HL-60 (cell line): ENCODE measurements at regions not wholly inside any gene's neighbourhood (a gene's known extent, or its start where the extent isn't known, plus 50 kb on each side); places are given as distances from the start of the nearest gene placed in this dataset.

Experiments
- DNase-seq, 2 experiments: peaks; one replicate each; pipeline ENCODE4 v3.0.0-alpha.2; 2010 to 2020; ENCODE audit warnings: low read depth in 1 of 2, low spot score in 1 of 2
- H3K27ac ChIP-seq: fragments of 250-450 bp; sonication (Bioruptor Pico); replicated peaks from 2 replicates; pipeline ENCODE4 v1.5.1; 2020; ENCODE audit warnings: mild to moderate bottlenecking, moderate library complexity
- H3K27me3 ChIP-seq: fragments of 250-450 bp; sonication (Bioruptor Pico); 2 replicates; pipeline ENCODE4 v1.5.1; 2021; ENCODE audit warnings: mild to moderate bottlenecking, moderate library complexity; ENCODE audit not compliant: insufficient read depth, poor library complexity, severe bottlenecking
- H3K4me3 ChIP-seq: replicated peaks from 2 replicates; pipeline ENCODE4 v1.5.1; 2011; ENCODE audit warnings: mild to moderate bottlenecking, control low read depth, low read length; ENCODE audit not compliant: insufficient read depth
- CTCF ChIP-seq: IDR thresholded peaks from one replicate; pipeline ENCODE4 v1.5.1; 2011; ENCODE audit warnings: low read length, control low read depth, inconsistent platforms; ENCODE audit not compliant: insufficient read depth
- GABPA ChIP-seq: IDR thresholded peaks from 2 replicates; pipeline ENCODE4 v1.6.1; 2012; ENCODE audit warnings: low read depth
- POLR2AphosphoS5 ChIP-seq: IDR thresholded peaks from 2 replicates; pipeline ENCODE4 v1.6.1; 2012; ENCODE audit warnings: low read depth
- REST ChIP-seq: IDR thresholded peaks from 2 replicates; pipeline ENCODE4 v1.6.1; 2012; ENCODE audit warnings: low read depth; ENCODE audit not compliant: insufficient replicate concordance
- SPI1 ChIP-seq: IDR thresholded peaks from 2 replicates; pipeline ENCODE4 v1.6.1; 2012; ENCODE audit warnings: low read depth, mild to moderate bottlenecking, borderline replicate concordance

- Histone ChIP-seq H3K27me3 (no peaks in the 10 kb centered on the region), H3K4me3 (no peak overlapping the region), H3K27ac (no peak overlapping the region)
- TF ChIP-seq POLR2AphosphoS5, result no peak
- TF ChIP-seq REST, result no peak
- no peak for TF ChIP-seq GABPA
- TF ChIP-seq CTCF, result no peak
- no peak for TF ChIP-seq SPI1
- DNase-seq, result no peak
Observed at GRCh38 chr6:9583753-9584352, 831.0 kb downstream of the TFAP2A start.

- no peak for DNase-seq
- Histone ChIP-seq H3K4me3 (no peak overlapping the region), H3K27me3 (no peaks in the 10 kb centered on the region), H3K27ac (no peak overlapping the region)
- TF ChIP-seq CTCF, result no peak
- no peak for TF ChIP-seq GABPA
- no peak for TF ChIP-seq REST
- no peak for TF ChIP-seq SPI1
- no peak for TF ChIP-seq POLR2AphosphoS5
Observed at GRCh38 chr6:9581155-9581554, 833.7 kb downstream of the TFAP2A start.

- DNase-seq, result no peak
- Histone ChIP-seq H3K27ac (no peak overlapping the region), H3K4me3 (no peak overlapping the region), H3K27me3 (no peaks in the 10 kb centered on the region)
- no peak for TF ChIP-seq GABPA
- no peak for TF ChIP-seq SPI1
- TF ChIP-seq CTCF, result no peak
- no peak for TF ChIP-seq REST
- no peak for TF ChIP-seq POLR2AphosphoS5
Observed at GRCh38 chr6:9576521-9576920, 838.4 kb downstream of the TFAP2A start.
